Breast epithelium (tissue), 3 donors: ENCODE measurements at regions not wholly inside any gene's neighbourhood (a gene's known extent, or its start where the extent isn't known, plus 50 kb on each side); places are given as distances from the start of the nearest gene placed in this dataset.

Source experiments
- POLR2A ChIP-seq: fragments of 450-650 bp; IDR thresholded peaks from one replicate; pipeline ENCODE4 v1.6.1; 2016; ENCODE audit warnings: antibody characterized with exemption, mild to moderate bottlenecking, moderate library complexity
- POLR2AphosphoS5 ChIP-seq, 3 donors: sonication (generic); formaldehyde crosslinking; IDR thresholded peaks; one replicate each; pipeline ENCODE4 v1.6.1; 2017; ENCODE audit warnings: antibody characterized with exemption in 3 of 3
- TF ChIP-seq, protein P1 (sequence below), 3 donors: fragments of 450-650 bp; IDR thresholded peaks; one replicate each; pipeline ENCODE4 v1.5.1; 2016 to 2017; ENCODE audit warnings: antibody characterized with exemption in 3 of 3, mild to moderate bottlenecking in 3 of 3, moderate library complexity in 3 of 3

DNA sequence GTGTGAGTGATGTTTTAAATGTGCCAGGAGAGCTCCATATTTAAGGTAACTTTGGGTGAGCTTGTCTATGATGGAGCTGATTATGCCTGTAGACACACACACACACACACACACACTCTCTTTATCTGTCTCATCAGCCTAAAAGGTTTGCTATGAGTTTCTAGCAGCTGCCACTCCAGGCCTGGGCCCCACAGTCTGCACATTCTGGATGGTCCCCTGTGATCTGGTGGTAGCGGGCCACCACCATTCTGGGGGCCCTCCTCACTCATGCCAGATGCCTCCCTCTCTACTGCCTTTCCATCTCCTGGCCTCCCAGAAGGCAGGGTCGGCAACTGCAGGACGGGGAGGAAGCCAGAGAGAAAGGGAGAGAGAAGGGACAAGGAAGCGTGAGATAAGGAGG, 129.2 kb upstream of the TNR start:
- TF ChIP-seq, protein P1, sequence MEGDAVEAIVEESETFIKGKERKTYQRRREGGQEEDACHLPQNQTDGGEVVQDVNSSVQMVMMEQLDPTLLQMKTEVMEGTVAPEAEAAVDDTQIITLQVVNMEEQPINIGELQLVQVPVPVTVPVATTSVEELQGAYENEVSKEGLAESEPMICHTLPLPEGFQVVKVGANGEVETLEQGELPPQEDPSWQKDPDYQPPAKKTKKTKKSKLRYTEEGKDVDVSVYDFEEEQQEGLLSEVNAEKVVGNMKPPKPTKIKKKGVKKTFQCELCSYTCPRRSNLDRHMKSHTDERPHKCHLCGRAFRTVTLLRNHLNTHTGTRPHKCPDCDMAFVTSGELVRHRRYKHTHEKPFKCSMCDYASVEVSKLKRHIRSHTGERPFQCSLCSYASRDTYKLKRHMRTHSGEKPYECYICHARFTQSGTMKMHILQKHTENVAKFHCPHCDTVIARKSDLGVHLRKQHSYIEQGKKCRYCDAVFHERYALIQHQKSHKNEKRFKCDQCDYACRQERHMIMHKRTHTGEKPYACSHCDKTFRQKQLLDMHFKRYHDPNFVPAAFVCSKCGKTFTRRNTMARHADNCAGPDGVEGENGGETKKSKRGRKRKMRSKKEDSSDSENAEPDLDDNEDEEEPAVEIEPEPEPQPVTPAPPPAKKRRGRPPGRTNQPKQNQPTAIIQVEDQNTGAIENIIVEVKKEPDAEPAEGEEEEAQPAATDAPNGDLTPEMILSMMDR (IDR thresholded peaks at IDR 0.05): no peak
- TF ChIP-seq POLR2A (no peak), POLR2AphosphoS5 (IDR thresholded peaks at IDR 0.05) (no peak)
